Stimulated activated CD4-positive, alpha-beta T cell treated with anti-CD3 and anti-CD28 coated beads, Interleukin-1b, Interleukin-23, amount 100 ng/mL, for 4 hours (primary cell): ENCODE measurements at regions not wholly inside any gene's neighbourhood (a gene's known extent, or its start where the extent isn't known, plus 50 kb on each side); places are given as distances from the start of the nearest gene placed in this dataset.
A peak's percentile ranks its signal among the peaks of the same experiment; 100 is the strongest.
"Not testable (repeated sequence)": the region's sequence is repeated elsewhere in the genome, so short reads cannot be mapped to it uniquely, and the experiment has no call there.

ENCODE experiments used
- DNase-seq, 2 donors: peaks; one replicate each; pipeline ENCODE4 v3.0.0-alpha.2; 2020; ENCODE audit warnings: low read depth in 2 of 2

DNA sequence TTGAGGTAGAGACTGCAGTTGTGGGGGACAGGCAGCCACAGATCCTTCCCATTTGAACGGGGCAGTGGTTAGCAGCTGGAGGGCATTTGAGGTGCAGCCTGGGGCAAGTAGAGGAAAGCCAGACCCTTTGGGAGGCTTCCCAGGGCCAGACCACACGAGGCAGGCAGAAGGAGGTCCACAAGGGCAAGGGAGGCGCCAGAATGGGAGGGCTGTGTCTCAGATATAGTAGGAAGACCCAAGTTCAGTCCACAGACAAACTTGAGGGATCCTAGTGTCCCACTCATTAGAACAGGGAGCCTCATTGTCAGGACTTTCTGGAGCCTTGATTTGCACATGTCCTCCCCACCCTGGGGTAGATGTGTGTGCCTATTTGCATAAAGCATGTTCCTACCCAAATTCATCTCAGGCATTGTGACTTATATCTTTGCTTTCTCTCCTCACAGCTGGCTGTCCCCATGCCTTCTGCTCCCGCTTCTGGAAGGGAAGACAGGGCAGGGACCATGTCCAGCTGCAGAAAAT lies 166.0 kb downstream of the VEGFA start:
- no peak for DNase-seq

DNA sequence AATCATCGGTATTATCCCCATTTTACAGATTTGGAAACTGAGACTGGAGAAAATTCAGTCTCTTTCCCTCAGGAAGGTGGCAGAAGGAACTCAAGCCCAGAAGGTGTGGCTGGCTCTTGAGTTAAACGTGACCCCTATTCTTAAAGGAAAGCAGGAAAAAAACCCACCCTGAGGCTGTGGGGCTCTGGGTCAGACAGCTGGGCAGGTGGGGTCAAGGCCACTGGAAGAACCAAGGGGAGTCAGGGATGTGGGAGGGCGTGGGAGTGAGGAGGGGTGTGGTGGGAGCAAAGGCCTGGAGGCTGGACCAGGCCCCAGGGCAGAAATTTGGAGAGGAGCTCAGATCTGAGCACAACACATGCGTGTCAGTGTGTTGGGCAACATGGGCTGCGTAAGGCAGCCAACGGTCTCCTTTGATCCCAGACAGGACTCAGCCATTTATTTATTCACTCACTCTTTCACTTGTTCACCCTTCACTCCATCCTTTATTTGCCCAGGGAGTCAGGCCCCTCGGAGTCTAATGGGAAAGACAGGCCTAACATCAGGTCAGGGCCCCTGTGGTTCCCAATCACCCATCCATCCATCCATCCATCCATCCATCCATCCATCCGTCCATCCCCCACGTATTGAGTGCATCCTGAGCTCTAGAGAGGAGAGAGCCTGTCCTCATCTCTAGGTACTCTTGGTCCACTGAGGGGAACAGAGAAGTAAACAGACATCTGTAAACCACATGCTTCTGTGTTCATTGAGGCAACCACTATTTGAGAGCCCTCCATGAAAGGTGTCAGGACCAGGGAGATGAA lies 165.0 kb downstream of the VEGFA start:
- DNase-seq = no peak

DNA sequence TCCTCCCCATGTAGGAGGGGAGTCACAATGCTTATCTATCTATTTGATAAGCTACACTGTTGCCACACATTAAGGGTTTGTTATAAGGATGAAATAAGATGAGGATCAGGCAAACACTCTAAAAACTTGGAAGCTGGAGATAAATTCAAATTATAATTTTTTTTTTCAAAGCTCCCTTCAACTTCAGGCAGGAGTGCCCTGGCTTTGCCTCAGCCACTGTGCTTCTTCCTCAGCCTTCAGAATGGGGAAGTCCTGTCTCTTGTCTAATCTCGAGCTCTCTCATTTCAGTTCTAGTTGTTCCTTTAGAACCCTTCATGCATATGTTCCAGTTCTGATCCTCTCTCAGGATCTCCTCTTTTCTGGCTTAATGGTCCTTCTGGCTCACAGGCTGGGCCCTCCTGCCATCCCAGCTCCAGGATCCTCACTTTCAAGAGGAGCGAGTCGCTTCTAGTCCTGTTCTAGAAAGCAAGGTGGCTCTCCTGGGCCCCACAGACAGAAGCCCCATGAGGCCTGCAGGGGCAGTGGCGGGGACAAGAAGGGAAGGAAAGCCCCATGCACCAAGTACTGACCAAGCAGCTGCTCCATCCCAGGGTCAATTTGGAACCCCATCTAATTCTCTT lies 164.3 kb downstream of the VEGFA start:
- no peak for DNase-seq

DNA sequence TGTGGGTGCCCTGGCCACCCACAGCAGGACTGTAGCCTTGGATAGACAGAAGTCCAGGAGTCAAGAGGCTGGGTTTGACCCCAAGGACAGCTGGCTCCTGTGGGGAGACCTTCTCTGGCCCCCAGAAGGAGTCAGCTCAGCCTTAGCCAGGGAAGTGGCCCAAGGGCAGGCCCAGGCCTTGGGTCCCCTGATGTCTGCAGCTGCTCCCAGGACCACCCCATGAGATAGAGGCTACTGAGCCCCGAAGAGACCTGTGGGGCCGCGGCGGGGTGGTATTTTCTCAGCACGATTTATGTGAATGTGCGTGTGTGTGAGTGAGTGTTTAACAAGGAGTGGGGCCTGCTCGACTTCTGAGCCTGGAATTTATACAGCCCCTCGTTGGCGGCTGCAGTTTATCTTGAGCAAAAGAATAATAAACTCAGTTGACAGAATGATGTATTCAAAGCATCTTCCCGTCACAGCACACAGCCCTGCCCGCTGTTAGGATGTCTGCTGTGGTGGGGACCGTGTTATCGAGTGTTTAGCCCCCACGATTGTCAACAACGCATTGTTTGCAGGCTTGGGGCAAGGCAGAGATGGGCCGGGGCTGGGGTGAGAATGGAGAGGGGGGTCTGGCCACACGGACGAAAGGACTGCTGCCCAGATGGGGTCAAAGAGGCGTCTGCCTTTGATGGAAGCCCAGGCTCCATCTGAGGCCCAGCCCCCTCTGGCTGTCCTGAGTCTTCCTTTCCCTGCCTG lies 163.3 kb downstream of the VEGFA start:
- no peak for DNase-seq

DNA sequence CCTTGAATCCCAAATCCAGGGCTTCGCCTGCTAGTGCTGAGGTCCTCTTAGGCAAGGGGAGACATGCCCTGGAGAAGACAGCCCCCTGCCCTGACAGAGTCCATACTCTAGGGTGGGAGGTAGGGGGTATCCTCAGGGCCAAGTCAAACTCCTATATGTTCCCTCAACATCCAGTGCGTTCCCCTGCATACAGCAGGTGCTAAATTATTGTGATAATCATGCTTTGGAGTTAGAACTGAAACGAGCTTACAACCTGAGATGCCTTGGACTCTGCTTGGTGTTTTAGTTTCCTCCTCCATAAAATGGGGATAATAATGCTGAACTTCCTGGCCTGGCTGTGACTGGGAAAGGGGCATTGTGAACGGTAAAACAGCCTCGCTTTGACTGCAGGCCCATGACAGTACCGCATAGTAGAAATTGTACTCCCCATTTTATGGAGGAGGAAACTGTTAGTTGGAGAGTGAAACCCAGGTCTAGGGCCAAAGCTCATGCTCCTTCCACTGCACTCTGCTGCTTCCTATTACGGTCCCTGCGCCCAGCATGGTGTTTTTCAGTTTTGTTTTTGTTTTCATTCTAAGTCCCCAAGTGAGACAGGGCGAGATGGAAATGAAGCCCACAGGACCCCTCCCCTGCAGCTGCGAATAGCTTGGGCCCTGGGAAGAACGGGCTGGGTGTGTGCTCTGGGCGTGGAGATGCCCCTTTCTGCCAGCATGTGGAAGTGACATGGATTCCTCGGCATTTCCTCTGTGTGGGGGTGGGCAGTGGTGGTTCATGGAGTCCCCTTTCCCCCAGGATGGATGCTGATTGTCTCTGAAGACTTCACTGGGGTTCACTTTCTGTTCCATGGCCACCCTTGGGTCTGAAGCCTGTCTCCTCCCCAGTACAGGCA lies 162.5 kb downstream of the VEGFA start:
- DNase-seq = no peak

DNA sequence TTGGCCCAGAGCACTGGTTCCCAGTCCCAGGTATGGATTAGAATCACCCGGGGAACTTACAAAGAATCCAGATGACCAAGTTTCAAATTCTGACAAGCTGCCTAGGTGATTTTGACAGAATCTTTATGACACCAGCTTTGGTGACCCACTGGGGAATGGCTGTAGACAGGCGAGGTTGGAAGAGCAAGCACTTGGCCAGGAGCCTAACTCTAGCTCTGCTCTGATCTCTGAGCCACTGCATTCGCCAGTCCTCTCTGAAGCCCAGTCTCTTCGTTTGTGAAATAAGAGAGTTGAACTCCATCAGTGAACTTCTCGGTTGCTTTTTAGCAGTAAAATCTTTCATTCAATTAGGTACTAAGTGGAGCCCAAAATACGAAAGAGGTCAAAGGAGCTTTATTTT lies 161.2 kb downstream of the VEGFA start:
- no peak for DNase-seq

DNA sequence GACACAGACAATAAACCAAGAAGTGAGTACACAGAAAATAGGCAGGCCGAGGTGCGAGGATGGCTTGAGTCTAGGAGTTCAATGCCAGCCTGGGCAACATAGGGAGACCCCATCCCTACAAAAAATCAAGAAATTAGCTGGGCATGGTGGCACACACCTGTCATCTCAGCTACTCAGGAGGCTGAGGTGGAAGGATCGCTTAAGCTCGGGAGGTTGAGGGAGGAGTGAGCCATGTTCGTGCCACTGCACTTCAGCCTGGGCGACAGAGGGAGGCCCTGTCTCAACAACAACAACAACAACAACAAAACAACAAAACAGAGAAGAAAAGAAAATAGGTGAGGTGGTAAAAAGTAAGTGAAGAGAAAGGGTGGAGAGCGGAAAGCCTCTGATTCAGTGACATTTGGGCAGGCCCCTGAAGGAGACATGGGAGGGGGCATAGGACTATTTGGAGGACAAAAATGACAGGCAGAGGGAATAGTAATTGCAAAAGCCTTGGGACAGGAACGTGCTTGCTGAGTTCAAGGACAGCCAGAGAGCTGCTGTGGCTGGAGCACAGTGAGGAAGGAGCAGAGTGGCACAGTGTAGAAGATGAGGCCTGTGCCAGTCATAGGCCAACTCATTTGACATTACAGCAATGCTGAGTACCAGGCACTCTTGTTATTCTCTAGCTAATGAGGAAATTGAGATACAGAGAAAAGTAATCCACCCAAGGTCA lies 160.6 kb downstream of the VEGFA start:
- no peak for DNase-seq

DNA sequence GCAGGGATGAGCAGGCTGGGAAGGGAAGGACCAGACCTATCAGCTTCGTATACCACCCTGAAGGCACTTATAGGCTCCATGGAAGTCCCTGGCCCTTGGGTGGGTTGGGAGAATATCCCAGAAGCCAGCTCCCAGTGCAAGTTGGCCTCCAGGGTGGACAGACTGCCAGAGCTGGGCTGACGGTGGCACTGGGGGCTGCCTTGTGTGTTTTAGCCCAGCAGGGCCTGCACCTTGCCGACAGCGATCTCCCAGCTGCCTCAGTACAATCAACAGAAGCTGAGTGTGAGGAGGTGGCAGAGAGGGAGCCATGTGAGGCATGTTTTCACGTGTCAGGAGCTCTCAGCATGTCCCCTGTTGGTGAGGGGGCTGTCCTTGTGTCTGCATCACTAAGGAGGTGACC lies 159.5 kb downstream of the VEGFA start:
- no peak for DNase-seq

DNA sequence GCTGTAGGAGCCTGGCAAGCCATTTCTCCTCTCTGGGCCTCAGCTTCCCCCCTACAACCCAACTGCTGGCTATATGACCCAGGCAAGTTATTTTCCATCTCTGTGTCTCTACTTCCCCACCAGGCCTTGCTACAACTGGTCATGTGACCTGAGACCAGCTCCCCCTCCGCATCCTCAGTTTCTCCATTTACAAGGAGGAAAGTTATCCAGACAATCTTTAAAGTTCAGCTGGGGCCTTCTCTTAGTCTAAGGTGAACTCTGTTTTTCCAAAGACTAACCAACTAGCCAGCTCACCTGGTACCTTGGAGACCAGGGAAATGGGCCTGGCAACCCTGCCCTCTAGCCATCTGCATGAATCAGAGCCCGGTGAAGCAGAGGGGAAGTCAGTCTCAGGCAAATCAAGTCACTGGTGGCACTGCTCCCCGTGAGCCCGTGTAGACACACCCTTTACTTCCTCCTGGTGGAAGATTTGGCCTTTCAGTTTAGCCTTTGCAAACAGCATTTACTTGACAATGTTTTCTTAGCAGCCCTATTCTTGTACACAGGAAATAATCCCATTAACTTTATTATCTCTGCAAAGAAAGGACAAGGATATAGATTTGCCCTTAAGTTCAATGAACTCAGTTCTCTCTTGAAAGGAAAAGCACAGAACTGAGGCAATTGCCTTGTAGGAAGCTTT lies 157.7 kb downstream of the VEGFA start:
- DNase-seq = no peak

DNA sequence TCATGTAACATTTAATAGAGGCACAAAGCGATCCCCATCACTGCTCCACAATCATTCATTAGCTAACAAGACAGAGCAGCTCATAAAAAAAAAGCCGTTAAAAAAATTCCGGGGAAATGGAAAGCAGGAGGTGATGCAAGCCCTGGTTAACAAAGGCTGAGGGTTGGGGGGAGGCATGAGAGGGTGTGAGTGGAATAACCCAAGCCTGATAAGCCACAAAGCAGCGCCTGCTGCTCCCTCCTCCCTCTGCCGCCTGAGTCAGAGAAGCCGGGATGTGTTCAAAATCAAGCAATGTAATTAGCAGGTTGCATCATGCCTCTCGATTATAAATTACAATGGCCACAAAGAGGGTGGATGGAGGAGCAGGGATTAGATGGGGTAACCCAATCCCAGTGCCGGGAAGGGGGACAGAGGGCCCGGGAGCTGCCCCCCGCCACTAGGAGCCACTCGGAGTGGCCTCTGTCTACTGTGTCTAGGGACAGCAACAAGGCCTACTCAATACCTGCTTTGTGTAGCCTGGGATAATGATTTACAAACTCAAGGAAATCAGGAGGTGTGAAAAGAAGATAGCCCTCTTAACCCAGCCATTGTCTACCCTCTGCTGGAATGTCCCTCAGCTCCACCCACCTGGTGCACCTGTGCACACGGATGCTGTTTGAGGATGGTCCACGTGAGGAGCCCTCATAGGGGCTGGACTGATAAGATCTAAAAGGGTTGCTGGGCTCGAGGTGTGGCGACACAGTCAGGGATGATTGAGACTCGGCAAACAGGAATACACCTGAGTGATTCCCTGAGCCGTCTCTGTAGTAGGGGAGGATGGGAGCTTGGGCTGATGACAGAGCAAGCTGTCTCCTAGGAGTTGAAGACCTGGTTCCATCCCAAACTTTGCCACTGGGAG lies 156.9 kb downstream of the VEGFA start:
- no peak for DNase-seq

DNA sequence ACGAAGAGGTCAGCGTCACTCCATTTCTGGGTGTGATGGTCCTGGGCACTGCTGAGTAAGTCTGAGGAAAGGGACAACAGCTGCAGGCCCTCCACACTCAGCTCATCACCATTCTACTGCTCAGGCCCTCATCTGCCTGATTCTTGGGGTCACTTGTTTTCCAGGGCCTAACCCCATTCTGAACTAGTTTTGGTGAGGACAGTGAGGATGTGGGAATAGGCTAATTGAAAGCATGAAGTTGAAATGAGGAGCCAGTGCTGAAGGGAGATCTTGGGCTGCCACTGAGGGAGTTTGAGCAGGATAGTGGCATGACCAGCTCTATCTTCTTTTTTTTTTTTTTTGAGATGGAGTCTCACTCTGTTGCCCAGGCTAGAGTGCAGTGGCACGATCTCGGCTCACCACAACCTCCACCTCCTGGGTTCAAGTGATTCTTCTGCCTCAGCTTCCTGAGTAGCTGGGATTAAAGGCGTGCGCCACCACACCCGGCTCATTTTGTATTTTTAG lies 155.7 kb downstream of the VEGFA start:
- not testable (repeated sequence) for DNase-seq

DNA sequence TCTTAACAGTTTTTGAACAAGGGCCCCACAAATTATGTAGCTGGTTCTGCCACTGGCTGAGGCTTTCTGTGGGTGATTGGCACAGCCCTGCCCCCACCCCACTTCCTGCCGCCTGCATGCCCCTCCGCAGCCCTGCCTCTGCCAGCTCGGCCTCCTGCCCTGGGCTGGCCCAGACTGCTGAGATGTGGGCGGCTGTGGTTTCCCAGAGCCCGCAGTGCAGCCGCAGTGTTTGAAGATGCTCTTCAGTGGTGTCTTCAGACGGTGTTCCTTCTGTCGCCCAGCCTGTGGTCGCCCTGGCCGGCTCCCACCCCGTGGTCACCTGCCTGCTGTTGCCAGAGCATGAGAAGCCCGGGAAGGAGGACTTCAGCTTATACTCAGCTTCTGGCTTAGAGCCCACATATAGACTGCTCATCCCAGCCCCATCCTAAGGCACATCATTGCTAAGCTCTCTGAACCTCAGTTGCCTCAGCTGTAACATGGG lies 154.3 kb downstream of the VEGFA start:
- DNase-seq = peak in 1 of 2 donors; percentile 13

DNA sequence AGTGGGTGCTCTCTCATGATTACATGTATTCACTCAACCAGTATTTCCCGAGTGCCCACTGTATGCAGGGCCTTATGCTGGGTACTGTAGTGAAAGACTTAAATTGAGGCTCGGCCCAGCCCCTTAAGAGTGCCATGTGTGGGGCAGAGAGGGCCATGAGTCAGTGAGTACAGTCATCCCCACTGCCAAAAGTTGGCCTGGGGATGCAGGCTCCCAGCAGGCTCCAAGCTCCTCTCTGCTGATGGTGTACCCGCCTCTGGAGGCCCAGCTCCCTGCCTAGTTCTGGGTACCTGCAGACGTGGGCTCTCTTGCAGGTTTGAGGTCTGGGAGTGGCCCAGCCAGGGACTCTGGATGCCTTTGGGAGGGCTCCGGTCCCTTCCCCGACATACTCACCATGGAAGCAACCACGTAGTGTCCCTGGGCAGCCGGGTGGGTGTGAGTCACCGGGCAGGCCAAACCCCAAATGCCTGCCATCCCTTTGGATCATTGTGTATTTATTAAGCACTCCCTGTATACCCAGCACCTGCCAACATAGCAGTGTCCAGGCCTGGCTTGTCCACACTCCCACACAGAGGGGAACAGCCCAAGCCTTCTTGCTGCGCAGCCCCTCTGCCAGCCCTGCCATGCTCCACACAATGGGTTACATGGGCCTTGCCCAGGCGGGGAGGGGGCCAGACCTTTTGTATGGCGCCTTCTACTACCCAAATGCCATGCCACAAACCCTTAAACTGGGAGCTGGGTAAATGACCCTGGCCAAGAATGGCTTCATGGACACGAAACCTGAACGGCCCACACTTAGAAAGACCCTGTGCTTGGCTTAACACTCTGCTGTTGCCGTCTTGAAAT lies 153.6 kb downstream of the VEGFA start:
- DNase-seq = no peak

DNA sequence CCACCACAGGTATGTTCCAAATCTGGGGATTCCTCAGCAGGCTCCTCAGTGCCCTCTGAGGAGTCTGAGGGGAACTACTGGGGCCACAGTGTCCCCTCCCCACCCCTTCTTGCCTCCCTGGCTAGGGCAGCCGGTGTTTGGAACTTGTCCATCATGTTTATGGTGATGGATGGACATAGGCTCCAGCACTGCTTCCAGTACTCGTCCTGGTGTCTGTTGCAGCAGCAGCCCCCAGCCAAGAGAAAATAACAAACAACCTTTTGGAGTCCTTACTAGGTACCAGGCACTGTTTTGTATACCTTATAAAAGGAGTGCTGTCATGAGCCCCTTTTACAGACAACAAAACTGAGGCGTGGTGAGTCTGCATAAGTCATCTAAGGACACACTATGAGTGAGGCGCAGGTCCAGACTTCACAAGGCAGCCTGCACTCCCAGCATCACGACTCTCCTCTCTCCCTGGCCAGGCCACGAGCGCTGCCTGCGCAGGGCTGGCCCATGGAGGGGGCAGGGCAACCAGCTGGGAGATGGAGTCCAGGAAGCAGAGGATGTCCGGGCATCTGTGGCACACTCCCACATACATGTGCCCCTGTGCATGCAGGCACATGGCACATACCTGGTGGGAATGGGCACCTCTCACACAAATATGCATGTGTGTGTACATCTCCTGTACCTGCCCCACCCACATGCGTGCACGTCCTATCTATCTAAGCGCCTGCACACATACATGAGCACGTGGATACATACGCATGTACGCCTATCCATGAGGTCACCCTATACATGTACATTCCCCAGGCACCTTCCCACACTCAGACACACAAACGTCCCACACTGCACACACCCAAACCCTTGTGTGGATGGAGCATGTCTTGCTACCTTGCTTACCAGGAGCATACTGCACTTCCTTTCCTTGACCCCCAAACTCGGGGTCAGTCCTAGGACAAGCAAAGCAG lies 152.7 kb downstream of the VEGFA start:
- DNase-seq = no peak

DNA sequence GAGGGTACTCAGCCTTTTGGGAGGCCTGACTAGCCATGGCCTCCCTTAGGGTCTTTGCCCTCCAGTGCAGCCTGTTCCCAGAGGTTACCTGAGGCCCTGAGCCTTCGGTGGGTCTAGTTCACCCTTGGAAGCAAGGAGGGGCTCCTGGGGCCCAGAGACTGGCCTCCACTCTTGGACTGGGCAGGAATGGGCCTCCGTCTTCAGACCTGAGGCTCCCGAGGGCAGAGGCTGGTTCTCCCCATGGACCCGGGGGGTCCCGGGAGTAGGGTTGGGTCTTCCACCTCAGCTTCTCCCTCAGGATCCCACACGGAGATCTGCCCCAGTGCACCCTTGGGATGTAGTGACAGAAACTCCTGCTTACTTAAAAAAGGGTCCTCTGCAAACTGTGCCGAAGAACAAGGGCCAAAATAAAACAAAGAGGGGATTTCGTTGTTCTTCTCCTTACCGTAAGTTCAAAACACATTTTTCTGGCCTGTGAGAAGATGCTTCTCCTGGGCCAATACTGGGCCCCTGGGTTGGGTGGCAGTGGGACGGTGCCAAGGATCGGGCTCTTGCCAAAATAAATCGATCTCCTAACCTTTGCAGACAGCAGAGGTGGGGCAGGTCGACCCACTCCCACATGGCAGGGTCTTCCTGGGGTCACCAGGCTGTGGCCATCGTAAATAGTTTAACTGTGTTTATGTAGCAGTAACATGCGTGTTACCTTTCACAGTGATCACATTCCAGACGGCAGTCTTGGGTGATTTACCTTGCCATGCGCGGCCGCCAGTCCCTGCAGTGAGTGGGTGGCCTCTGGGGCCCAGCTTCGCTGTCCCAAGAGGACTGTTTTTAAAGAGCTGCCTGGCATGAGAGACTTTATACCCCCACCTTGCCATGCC lies 151.8 kb downstream of the VEGFA start:
- no peak for DNase-seq

DNA sequence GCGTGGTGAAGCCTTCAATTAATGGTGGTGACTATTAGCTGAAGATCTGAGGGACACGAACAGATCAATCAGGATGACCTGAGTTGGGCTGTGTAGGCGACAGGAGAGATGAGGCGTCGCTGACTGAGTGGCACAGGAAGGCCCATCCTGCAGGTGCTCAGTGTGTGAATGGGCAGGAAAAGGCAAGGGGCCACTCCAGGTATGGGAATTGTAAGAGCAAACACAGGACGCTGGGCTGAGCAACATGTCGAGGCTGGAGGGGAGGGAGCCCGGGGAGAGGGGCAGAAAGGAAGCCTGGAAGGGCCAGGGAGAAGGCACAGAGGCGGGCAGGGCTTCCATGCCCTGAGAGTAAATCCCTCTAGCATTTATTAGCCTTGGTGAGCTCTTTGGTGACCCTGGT lies 151.0 kb downstream of the VEGFA start:
- no peak for DNase-seq
